Liver (tissue), 8 donors: ENCODE measurements at regions not wholly inside any gene's neighbourhood (a gene's known extent, or its start where the extent isn't known, plus 50 kb on each side); places are given as distances from the start of the nearest gene placed in this dataset.

Source experiments
- DNase-seq: peaks from one replicate; pipeline ENCODE4 v3.0.0-alpha.2; 2017; ENCODE audit warnings: low spot score
- H3K27ac ChIP-seq, 2 donors: one replicate each; pipeline ENCODE4 v1.7.0; 2013; ENCODE audit warnings: inconsistent platforms in 2 of 2, low read length in 2 of 2, control low read depth in 1 of 2, low read depth in 1 of 2, mild to moderate bottlenecking in 1 of 2
- H3K27me3 ChIP-seq, 4 donors: one replicate each; pipeline versions ENCODE4 v1.6.1 to v1.7.0; 2013; ENCODE audit warnings: low read length in 3 of 4, inconsistent platforms in 1 of 4, mild to moderate bottlenecking in 1 of 4, moderate library complexity in 1 of 4; ENCODE audit not compliant: control insufficient read depth in 4 of 4, insufficient read depth in 4 of 4
- H3K36me3 ChIP-seq, 4 donors: one replicate each; pipeline versions ENCODE4 v1.6.1 to v1.7.0; 2013; ENCODE audit warnings: low read length in 3 of 4, mild to moderate bottlenecking in 3 of 4, low read depth in 1 of 4, moderate library complexity in 1 of 4; ENCODE audit not compliant: control insufficient read depth in 4 of 4, insufficient read depth in 3 of 4
- H3K4me1 ChIP-seq, 4 donors: one replicate each; pipeline versions ENCODE4 v1.6.1 to v1.7.0; 2013; ENCODE audit warnings: low read length in 3 of 4, mild to moderate bottlenecking in 3 of 4, moderate library complexity in 1 of 4; ENCODE audit not compliant: control insufficient read depth in 4 of 4, insufficient read depth in 4 of 4
- H3K4me3 ChIP-seq, 3 donors: one replicate each; pipeline versions ENCODE4 v1.6.1 to v1.7.0; 2013; ENCODE audit warnings: low read length in 3 of 3, control low read depth in 1 of 3, low read depth in 1 of 3, mild to moderate bottlenecking in 1 of 3
- H3K9ac ChIP-seq, 2 donors: one replicate each; pipeline ENCODE4 v1.7.0; 2013; ENCODE audit warnings: low read length in 2 of 2, mild to moderate bottlenecking in 2 of 2, moderate library complexity in 2 of 2, control low read depth in 1 of 2, low read depth in 1 of 2
- H3K9me3 ChIP-seq, 4 donors: one replicate each; pipeline versions ENCODE4 v1.6.1 to v1.7.0; 2013; ENCODE audit warnings: low read length in 3 of 4; ENCODE audit not compliant: control insufficient read depth in 4 of 4
- ATF3 ChIP-seq: IDR thresholded peaks from 2 replicates; pipeline ENCODE4 v1.6.1; 2016; ENCODE audit warnings: antibody characterized with exemption
- CTCF ChIP-seq: fragments of 150-350 bp; IDR thresholded peaks from 2 replicates; pipeline ENCODE4 v1.5.1; 2017; ENCODE audit warnings: improper control_type of control experiment, low read depth, low read length; ENCODE audit not compliant: missing input control
- EGR1 ChIP-seq, 2 donors: IDR thresholded peaks; 2 replicates each; pipeline ENCODE4 v1.6.1; 2016 to 2018; ENCODE audit warnings: antibody characterized with exemption in 2 of 2, low read depth in 2 of 2
- FOXA1 ChIP-seq: IDR thresholded peaks from 2 replicates; pipeline ENCODE4 v1.6.1; 2016; ENCODE audit warnings: antibody characterized with exemption
- FOXA2 ChIP-seq: IDR thresholded peaks from 2 replicates; pipeline ENCODE4 v1.6.1; 2016; ENCODE audit warnings: antibody characterized with exemption
- GABPA ChIP-seq, 2 donors: IDR thresholded peaks in 1 of 2; conservative IDR thresholded peaks in 1 of 2; 2 replicates each; pipeline ENCODE4 v1.6.1; 2016; ENCODE audit warnings: antibody characterized with exemption in 2 of 2, mild to moderate bottlenecking in 1 of 2, moderate library complexity in 1 of 2
- HNF4A ChIP-seq, 2 donors: conservative IDR thresholded peaks; 2 replicates each; pipeline ENCODE4 v1.6.1; 2016; ENCODE audit warnings: antibody characterized with exemption in 2 of 2, mild to moderate bottlenecking in 2 of 2
- HNF4G ChIP-seq: IDR thresholded peaks from 2 replicates; pipeline ENCODE4 v1.6.1; 2016; ENCODE audit warnings: antibody characterized with exemption
- JUND ChIP-seq, 2 donors: IDR thresholded peaks; 2 replicates each; pipeline ENCODE4 v1.6.1; 2016; ENCODE audit warnings: antibody characterized with exemption in 2 of 2
- MAX ChIP-seq: IDR thresholded peaks from 2 replicates; pipeline ENCODE4 v1.6.1; 2016; ENCODE audit warnings: antibody characterized with exemption
- NR2F2 ChIP-seq: IDR thresholded peaks from 2 replicates; pipeline ENCODE4 v1.6.1; 2016; ENCODE audit warnings: antibody characterized with exemption
- RAD21 ChIP-seq, 2 donors: IDR thresholded peaks; 2 replicates each; pipeline ENCODE4 v1.6.1; 2016; ENCODE audit warnings: antibody characterized with exemption in 2 of 2, mild to moderate bottlenecking in 2 of 2
- REST ChIP-seq: IDR thresholded peaks from 2 replicates; pipeline ENCODE4 v1.6.1; 2016; ENCODE audit warnings: antibody characterized with exemption, mild to moderate bottlenecking
- RXRA ChIP-seq, 2 donors: IDR thresholded peaks; 2 replicates each; pipeline ENCODE4 v1.6.1; 2017 to 2018; ENCODE audit warnings: antibody characterized with exemption in 2 of 2, mild to moderate bottlenecking in 1 of 2
- SP1 ChIP-seq: IDR thresholded peaks from 2 replicates; pipeline ENCODE4 v1.6.1; 2018; ENCODE audit warnings: antibody characterized with exemption, mild to moderate bottlenecking
- TAF1 ChIP-seq: conservative IDR thresholded peaks from 2 replicates; pipeline ENCODE4 v1.6.1; 2016; ENCODE audit warnings: antibody characterized with exemption, mild to moderate bottlenecking
- YY1 ChIP-seq: IDR thresholded peaks from 2 replicates; pipeline ENCODE4 v1.6.1; 2016; ENCODE audit warnings: antibody characterized with exemption, mild to moderate bottlenecking
- ZBTB33 ChIP-seq: IDR thresholded peaks from 2 replicates; pipeline ENCODE4 v1.6.1; 2016; ENCODE audit warnings: antibody characterized with exemption
- WGBS: extraction: QIAGEN DNeasy Blood & Tissue Kit; methylation state at CpG from one replicate; pipeline ENCODE4 v1.1.7; 2013; 5-methylcytosine and 5-hydroxymethylcytosine counted together
- donor health status: healthy.
- donor health status: healthy.
- donor health status: healthy.
- donor health status: healthy.
- donor health status: healthy.

- no peak overlapping the region for H3K9ac ChIP-seq
- H3K27me3 ChIP-seq = peaks cover 0 to 10% (median 2%) of the 10 kb centered on the region in 4 donors
- peaks cover 2 to 17% (median 8%) of the 10 kb centered on the region in 4 donors for H3K9me3 ChIP-seq
- no peak for TF ChIP-seq YY1
- H3K27ac ChIP-seq = no peak overlapping the region
- no peaks in the 10 kb centered on the region for H3K36me3 ChIP-seq
- DNase-seq = no peak
- no peaks in the 10 kb centered on the region for H3K4me1 ChIP-seq
- H3K4me3 ChIP-seq = no peak overlapping the region
- 64% methylated on average over 5 of the region's 5 CpGs for WGBS
Observed at GRCh38 chr12:113659416-113659815, 187.7 kb upstream of the LHX5 start.

GRCh38 chr12:113659015-113659414, 187.3 kb upstream of the LHX5 start:
- no peak overlapping the region for H3K4me3 ChIP-seq
- peaks cover 2 to 17% (median 8%) of the 10 kb centered on the region in 4 donors for H3K9me3 ChIP-seq
- peaks cover 0 to 10% (median 2%) of the 10 kb centered on the region in 4 donors for H3K27me3 ChIP-seq
- no peak overlapping the region for H3K27ac ChIP-seq
- no peaks in the 10 kb centered on the region for H3K4me1 ChIP-seq
- WGBS = 75% methylated on average over 6 of the region's 6 CpGs
- DNase-seq = no peak
- TF ChIP-seq RXRA (IDR thresholded peaks at IDR 0.05) (no peak), FOXA2 (no peak), ATF3 (no peak), ZBTB33 (no peak), HNF4A (conservative IDR thresholded peaks at IDR 0.05) (no peak), REST (no peak), TAF1 (no peak), FOXA1 (no peak), HNF4G (no peak), EGR1 (IDR thresholded peaks at IDR 0.05; ENCODE audit: low read depth in 2 of 2) (no peak), CTCF (no peak), RAD21 (IDR thresholded peaks at IDR 0.05) (no peak), SP1 (no peak), GABPA (IDR thresholded peaks at IDR 0.05 in 1 of 2, conservative IDR thresholded peaks at IDR 0.05 in 1 of 2) (no peak), YY1 (no peak), MAX (no peak), JUND (IDR thresholded peaks at IDR 0.05) (no peak), NR2F2 (no peak)
- no peak overlapping the region for H3K9ac ChIP-seq
- H3K36me3 ChIP-seq = no peaks in the 10 kb centered on the region
